ENCODE measurements at regions not wholly inside any gene's neighbourhood (a gene's known extent, or its start where the extent isn't known, plus 50 kb on each side); places are given as distances from the start of the nearest gene placed in this dataset.

- no CpG with 5 or more reads among the region's 2 CpGs for WGBS (ENCODE audit: extremely low coverage, insufficient read length, low lambda C conversion rate)
- Histone ChIP-seq H3T11ph (ENCODE audit: low read length) (no peak overlapping the region), H2BK5ac (ENCODE audit: insufficient read length, low read length) (no peak overlapping the region), H4K91ac (ENCODE audit: insufficient read length, low read depth, low read length) (no peak overlapping the region), H3K4me2 (ENCODE audit: insufficient read depth, insufficient read length, low read length) (no peak overlapping the region), H3K23ac (ENCODE audit: insufficient read length, low read depth, low read length) (no peak overlapping the region), H2BK15ac (ENCODE audit: low read depth, low read length) (no peak overlapping the region), H3K27me3 (ENCODE audit: insufficient read depth, low read length) (no peaks in the 10 kb centered on the region), H4K8ac (replicated peaks; ENCODE audit: insufficient read length, low read depth, low read length) (no peak overlapping the region), H3K4ac (ENCODE audit: low read depth, low read length) (no peak overlapping the region), H2BK20ac (ENCODE audit: low read depth, low read length, poor library complexity, severe bottlenecking) (no peak overlapping the region), H3K27ac (ENCODE audit: insufficient read length, low read depth, low read length) (no peak overlapping the region), H4K5ac (ENCODE audit: insufficient read length, low read depth, low read length) (no peak overlapping the region), H3K4me1 (ENCODE audit: insufficient read depth, low read length) (no peaks in the 10 kb centered on the region; the same call in 1 of the 2 replicates), H3K9me3 (ENCODE audit: control insufficient read depth, low read depth, low read length) (no peaks in the 10 kb centered on the region), H2AFZ (ENCODE audit: low read length) (no peak overlapping the region), H2BK120ac (ENCODE audit: low read depth, low read length, poor library complexity, severe bottlenecking) (no peak overlapping the region), H2BK12ac (ENCODE audit: insufficient read length, low read depth, low read length) (no peak overlapping the region), H3K18ac (ENCODE audit: insufficient read length, low read depth, low read length) (no peak overlapping the region), H4K20me1 (ENCODE audit: control insufficient read depth, insufficient read depth, insufficient read length) (no peaks in the 10 kb centered on the region), H3K9ac (ENCODE audit: extremely low read depth, insufficient read length, low read length) (no peak overlapping the region), H3K79me1 (ENCODE audit: insufficient read depth, low read depth, low read length, poor library complexity, severe bottlenecking) (no peaks in the 10 kb centered on the region), H3K23me2 (ENCODE audit: insufficient read length, low read depth, low read length, poor library complexity, severe bottlenecking) (no peaks in the 10 kb centered on the region), H3K14ac (ENCODE audit: insufficient read depth, low read length) (no peak overlapping the region), H2AK5ac (ENCODE audit: insufficient read length, low read length) (no peak overlapping the region), H3K56ac (ENCODE audit: insufficient read length, low read depth, low read length) (no peak overlapping the region), H3K79me2 (ENCODE audit: insufficient read depth, low read length) (no peaks in the 10 kb centered on the region)
- H3K27ac Mint-ChIP-seq = no peak overlapping the region
- peaks cover 7 to 17% of the 10 kb centered on the region in 2 experiments; a peak in 4 of 5 replicates for H3K9me3 Mint-ChIP-seq
- no peak for DNase-seq
- TF ChIP-seq CTCF (conservative IDR thresholded peaks at IDR 0.05) = no peak
- peaks cover 7 to 8% (median 7%) of the 10 kb centered on the region in 3 experiments; a peak in 5 of 7 replicates for H3K36me3 Mint-ChIP-seq (ENCODE audit: insufficient read depth in 1 of 3, low read depth in 3 of 3)
- H3K27me3 Mint-ChIP-seq (ENCODE audit: low read depth) = no peaks in the 10 kb centered on the region
- no peak overlapping the region for H3K4me3 Mint-ChIP-seq
- H3K4me1 Mint-ChIP-seq = peaks cover 3 to 7% of the 10 kb centered on the region in 2 experiments; a peak in 3 of 4 replicates
These were observed 533.4 kb downstream of the CSNK1G3 start for GRCh38 chr5:124045412-124045811.
